Kidney tubule cell (primary cell): ENCODE measurements at regions not wholly inside any gene's neighbourhood (a gene's known extent, or its start where the extent isn't known, plus 50 kb on each side); places are given as distances from the start of the nearest gene placed in this dataset.

ENCODE experiments used
- DNase-seq: peaks from one replicate; pipeline ENCODE4 v3.0.0-alpha.2; 2018; ENCODE audit warnings: low spot score

DNA sequence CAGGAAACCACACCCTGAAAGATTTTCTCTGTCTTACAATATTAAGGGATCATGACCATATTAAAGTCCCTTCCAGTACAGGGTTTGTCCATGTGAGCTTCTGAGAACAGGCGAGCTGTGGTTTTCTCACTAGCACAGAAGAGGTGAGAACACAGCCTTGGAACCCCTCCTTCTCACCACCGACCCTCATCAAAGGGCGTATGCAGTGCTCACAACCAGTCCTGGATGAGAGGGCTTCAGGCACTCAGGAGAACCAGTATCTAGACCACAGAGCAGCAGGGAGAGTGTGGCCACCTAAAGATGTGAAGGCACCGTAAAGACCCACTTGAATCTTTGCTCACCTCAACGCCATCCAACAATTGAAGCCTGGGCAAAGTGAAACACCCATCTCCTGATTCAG lies 397.0 kb downstream of the ETS1 start:
- DNase-seq, result no peak

DNA sequence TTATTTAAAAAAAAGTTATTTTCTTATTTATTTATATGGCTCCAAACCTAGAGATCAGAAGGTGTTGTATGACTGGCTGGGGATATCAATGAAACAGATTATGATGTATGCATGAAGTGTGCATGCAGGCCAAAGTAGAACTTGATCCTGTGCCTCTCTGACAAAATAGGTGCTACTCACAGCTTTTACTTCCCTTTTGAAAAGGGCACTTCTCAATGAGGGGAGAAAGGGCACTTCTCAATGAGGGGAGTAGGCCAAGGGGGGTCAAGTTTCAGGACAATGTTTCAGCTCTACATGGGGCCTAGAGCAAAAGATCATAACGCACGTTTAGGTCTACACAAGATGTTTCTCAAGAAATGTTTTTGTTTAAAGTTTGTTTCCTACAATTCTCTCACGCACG lies 397.5 kb downstream of the ETS1 start:
- no peak for DNase-seq

DNA sequence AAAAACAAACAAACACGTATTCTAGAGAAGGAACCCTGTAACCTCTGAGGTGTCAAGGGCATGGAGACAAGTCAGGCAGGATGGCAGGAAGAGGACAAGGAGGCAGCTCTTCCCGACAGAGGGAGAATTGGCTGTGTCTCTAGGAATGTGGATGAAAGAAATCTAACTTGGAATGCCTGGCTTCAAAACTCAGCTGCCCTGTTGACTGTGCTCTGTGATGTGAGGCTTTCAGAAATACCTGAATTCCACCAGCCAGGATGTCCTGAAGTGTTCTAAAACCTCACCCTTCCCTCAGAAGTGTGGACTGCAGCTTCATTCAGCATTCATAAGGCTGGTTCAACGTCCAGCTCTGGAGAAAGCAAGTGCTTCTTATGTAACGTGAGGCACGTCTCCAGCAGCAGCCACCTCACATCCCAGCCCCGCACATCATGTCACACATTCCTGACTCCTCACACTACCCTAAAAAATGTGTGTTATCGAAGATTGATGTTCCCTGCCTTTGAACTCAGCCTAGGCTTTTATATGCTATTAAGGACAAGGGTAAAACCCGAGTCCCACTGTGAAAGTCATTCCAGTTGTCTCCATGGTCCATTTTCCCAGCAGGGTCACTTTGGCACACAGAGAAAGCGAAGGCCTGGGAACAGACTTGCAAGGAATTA lies 398.9 kb downstream of the ETS1 start:
- no peak for DNase-seq

DNA sequence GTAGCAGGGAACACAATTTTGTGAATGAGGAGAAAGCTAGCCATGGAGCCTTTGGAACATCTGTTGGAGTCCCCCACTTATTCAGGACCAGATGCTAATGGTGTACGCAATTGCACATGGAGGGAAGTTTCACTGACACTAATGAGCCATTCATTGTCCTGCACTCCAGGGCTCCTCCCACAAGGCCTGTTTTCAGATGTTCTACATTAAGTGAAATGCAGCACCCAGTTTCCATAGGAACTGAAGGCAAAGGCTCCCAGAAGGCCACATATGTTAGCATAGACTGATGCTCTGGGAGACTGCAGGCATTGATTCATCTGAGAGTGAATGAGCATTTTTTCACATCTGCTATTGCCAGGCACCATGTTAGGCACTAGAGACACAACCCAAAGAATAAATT lies 399.5 kb downstream of the ETS1 start:
- no peak for DNase-seq

DNA sequence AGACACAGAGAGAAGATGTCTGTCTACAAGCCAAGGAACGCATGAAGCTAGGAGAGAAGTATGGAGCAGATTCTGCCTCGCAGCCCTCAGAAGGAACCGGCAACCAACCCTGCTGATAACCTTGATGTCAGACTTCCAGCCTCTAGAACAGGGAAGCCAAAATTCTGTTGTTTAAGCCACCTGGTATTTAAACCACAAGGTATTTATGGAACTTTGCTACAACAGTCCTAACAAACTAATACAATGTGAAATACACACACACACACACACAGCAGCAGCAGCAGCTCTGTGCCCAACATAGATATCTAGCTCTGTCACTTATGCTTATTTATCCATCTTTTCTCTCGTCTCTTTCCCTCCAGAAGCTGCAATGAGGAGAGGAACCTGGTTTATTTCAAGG lies 400.0 kb downstream of the ETS1 start:
- no peak for DNase-seq

DNA sequence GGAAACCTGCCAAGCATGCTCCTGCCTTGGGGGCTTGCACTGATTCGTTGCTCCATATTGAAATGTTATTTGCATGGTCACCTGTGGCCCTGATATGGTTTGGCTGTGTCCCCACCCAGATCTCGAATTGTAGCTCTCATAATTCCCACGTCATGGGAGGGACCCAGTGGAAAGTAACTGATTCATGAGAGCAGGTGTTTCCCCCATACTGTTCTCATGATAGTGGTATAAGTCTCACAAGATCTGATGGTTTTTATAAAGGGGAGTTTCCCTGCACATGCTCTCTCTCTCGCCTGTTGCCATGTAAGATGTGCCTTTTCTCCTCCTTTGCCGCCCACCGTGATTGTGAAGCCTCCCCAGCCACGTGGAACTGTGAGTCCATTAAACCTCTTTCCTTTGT lies 402.4 kb downstream of the ETS1 start:
- DNase-seq, result no peak

DNA sequence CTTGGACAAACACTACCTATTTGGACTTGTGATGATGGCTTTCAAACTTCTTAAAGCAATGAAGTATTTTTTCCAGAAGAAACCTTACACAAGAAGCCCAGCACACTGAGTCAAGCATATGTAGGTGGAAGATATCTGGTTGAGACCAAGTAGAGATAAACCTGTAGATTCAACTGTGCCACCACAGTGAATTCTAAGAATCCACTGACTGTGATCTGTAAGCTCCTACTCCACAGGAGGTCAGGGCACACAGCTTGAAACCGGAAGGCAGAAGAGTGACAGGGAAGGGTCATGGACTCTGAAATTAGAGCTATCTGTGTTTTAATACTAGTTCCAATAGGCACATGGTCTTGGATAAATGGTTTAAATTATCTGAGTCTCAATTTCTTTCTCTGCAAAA lies 404.5 kb downstream of the ETS1 start:
- no peak for DNase-seq

DNA sequence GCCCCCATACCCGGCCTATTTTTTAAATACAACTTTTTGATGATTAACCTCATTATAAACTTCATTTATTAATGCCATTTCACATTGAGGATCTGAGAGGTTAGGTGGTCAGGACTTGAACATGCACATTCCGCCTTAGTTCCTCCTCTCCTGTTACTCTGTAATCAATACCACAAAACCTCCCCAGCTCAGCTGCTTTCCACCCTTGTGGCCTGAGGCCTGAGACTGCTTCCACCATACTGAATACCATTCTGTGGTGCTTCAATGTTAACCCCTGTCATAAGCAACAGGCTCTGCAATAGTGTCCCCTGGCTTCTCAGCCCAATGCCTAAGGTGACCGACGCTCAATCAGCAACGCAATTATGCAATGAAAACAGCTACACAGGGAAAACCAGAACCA lies 405.4 kb downstream of the ETS1 start:
- DNase-seq, result no peak

DNA sequence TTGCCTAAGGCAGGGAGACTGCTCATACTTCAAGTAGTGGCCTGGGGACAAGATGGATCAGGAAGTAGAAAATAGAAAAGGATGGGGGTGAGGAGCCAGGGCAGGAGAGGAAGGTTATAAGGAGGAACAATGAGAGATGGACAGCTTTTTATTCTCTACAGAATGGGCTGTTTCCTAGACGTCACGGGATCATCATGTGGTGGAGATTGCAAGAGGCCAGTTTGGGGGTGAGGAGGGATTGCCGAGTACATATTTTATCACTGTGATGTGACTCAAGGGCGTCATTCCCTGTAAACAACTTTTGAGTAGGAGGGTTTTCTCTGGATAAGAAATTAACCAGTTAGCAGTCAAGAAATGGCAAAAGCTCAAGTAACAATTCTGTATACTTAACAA lies 406.3 kb downstream of the ETS1 start:
- no peak for DNase-seq

DNA sequence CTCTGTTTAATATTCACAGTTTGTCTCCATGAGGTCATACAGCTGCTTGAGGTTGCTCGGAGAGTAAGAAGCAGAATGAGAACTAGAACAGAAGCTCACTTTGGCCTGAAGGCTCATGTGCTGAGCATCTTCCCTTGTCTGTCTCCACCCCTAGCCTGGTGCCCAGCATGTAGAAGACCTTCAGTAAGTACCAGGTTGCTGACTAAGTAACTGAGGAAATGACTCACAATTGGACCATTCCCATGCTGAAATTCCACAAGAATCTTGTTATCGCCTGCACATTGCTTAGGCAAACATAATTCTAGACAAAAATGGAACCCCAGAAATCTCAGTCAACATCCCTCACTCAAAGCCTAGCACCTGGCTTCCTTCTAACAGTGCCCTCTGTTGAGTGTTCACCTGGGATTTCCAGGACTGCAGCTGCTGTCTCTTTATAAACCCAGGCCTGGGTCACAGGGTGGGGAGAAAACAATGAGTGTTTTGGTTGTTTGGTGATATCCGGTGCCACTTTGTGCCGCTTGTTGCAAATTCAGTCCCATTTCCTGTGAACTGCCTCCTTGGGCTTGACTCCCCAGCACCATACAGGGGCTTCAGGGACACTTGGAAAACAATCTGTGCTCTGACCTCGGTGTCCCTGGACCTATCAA lies 406.8 kb downstream of the ETS1 start:
- peak; percentile 85 for DNase-seq

DNA sequence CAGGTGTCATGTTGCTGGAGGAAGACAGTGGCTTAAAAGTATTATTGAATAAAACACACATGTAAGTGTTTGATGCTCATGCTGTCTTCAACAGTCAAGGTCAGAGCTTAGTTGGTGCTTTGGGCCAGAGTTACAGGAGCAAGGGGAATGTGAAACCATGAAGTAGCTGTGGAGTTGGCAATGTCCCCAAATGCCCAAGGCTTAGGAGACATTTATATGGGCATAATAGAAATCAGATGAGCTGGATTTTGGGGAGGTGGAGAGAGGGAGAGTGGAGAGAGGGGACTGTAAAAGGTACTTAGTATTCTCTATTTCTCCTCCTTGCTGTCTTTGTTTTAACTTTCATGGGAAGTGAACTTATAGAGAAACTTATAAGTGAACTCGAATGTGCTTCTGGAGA lies 407.8 kb downstream of the ETS1 start:
- no peak for DNase-seq

DNA sequence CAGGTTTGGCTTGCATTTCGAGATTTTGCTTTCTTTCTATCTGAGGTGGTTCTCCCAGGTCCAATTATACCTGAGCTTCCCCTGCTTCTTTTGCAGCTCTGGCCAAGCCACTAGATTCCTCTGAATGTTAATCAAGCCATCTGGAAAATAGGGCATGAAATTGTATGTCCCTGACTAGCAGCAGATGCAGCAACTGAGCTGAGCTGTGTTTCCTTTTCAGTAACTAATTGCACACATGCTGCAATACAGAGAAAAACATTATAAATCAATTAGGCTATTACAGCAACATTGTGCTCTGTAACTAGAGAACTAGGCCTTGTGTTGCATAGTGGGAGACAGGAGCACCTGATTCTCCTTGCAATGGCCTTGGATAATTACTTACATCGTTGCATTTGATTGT lies 408.3 kb downstream of the ETS1 start:
- no peak for DNase-seq

DNA sequence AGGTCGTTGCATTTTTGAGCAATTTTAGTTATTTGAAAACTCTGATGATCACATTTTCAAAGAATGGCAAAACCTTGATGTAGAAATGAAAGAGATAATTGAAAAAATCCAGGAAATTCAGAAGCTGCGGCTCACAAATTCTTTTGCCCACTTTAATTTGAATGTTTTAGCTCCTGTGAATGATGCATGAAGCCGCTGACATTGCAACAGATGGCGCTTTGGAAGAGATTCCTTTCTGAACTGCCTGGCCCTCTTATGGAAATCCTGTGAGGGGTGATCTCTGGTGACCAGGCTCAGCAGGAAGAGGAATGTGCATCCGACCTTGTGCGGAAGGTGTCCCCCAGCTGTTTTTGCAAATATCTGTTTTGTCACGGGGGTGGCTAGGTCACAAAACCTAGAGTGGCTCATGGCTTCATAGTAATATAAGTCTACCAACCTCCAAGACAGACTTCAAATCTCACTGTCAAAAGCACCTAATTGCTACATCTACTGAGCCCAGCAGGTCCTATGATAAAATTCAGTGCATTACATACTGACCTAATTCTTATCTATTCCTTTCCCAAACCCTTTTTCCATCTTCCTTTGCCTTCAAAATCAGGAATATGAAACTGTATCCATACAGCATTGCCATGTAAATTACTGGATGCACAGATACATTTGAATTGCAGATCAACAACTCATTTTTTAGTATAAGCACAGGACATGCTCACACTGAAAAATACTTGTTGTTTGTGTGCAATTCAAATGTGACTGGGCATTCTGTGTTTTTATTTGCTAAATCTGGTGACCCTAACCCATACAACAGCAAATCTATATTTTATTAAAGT lies 412.7 kb downstream of the ETS1 start:
- DNase-seq, result peak; percentile 33

DNA sequence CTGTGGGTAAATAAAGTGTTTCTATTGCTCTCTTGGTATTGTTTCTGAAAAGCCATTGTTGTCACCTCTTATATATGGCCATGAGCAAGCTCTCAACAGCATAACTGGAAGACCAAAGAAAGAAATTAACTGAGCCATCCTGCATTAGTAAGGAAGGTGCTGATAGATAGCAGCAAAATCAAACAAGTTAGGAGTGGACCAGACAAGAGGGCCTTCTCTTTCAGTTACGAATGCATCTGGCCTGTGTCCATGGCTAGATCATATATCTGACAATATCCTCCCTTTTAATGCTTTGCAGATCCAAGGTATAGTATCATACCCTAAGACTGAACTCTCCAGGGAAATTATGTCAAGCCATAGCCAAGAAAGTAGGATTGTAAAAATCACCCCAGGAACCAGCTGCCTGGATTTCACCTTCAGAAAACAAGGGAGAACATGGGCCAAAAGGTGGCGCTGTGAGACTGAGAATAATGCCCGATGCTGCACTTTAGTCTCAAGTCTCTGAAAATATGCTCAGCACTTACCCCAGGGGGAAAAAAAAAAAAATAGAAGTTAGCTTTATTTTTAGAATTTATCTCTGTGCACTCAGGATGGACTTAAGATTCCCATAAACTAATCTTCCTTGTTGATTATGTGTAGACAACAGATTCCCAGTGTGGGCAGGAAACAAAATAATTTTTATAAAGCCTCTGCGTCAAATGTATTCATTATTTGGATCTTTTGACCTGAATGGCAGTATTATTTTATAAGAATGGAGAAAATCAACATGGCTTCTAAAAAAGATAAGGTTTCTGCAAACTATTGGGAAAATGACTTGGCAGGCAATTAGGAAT lies 415.1 kb downstream of the ETS1 start:
- peak; percentile 79 for DNase-seq

DNA sequence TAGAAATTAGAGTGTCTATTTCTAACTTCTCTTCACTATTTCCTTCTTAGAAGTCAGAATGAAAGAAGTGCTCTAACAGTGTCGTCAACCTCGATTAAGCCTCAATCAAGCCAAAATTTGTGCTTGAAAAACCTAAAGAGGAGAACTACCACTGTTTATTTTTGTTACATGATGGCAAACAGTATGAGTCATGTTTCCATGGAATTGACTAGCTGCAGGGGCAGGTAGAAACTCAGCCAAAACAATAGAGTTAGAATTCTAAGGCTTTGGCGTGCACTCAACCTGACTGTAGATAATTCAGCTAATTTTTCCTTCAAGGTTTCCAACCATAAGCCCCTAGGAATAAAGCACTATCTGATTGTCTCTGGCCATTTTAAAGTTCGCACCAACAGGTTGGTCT lies 415.9 kb downstream of the ETS1 start:
- DNase-seq, result peak; percentile 42

DNA sequence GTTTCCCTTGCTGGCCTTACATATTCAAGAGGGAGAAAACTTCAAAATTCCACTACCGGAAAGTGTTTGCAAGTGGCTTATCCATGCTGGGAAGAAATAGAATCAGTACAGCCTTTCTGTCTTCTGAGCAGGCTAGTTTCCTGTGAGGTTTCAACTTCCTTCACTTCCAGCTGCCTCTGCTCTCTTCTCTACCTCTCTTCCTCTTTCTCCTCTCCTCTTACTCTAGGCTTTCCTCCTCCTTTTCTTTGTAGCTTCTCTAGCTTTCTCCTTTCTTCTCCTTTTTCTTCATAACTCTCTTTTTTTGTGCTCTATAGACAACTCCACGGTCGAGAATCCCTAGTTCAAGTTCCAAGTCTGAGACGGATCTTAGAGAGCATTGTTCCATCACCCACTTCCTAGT lies 421.8 kb downstream of the ETS1 start:
- no peak for DNase-seq

DNA sequence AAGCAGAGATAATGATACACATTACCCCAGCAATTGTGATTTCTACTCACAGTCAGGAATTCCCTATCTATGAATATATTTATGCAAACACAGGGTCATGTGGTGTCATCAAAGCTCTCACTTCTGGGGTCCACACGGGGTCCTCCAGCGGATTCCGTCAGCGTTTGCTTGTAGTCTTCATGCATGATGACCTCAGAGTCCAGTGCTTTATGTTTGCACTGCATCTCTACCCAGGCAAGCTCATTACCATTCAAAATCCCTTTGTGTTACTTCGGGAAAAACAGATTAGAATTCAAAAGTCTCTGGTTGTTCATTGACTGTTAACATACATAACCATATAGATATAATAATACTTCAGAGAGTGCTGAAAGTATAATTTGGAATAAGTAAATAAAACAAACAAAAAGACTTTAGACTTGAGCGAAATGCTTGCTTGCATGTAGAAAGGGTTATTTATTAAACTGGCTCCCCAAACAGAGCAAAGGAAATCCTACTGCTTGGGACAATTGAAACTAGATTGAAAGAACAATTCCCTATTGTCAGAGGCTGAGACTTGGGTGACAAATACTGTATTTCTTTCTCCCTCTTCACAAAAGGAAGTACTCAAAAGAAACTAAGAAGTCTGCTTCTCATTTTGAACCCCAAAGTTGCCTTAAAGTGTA lies 423.1 kb downstream of the ETS1 start:
- peak; percentile 30 for DNase-seq

DNA sequence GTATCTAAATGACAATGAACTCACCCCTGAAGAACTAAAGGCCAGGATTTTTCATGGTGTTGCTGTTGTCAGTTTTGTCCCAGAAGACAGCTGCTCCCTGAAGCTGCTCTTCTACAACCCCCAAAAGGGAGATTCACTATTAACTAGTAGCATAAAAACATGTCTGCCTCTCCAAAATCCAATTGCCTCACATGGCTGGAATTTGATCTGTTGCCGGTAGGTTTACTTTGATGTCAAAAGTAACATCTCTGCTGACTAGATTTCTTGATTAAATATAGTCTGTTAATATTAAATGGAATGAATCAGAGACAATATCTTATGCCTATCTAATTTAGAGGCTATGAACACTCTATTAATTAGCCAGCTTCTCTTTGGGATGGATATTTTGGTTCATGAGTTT lies 425.4 kb downstream of the ETS1 start:
- no peak for DNase-seq

DNA sequence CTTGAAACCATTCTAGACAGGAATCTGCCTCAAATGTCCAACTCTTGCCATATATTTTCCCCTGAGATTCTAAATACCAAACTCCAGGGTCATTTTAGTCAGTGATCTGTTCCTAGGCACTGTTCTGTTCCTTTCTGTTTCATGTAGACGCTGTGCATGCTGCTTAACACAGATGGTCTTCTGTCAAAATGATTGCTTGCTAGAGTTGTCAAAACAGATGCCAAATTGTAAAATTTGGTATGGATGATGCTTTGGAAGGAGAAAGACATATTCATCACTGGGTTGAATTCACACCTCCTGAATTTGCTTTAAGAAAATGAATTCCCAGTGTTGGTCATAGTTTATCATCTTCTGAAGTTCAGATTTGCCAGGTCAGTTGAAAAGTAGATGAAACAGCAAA lies 425.9 kb downstream of the ETS1 start:
- DNase-seq, result no peak

DNA sequence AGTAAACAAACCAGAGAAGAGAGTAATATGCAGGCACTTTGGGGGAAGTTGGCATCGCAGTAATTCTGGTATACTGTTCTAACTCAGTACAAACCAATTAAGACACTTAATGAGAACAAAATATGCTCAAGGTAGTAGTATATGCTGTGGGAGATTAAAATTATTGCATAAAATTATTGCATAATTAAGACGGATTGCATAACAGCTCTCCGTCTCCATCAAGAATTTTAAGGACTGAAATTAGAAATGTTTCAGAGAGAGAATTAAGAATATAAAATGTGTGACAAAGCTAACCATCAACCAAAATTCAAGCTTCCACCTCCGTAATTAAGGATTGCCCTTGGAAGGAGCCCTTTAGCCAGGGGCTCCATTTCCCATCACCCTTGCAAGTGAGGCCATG lies 428.5 kb downstream of the ETS1 start:
- DNase-seq, result no peak

DNA sequence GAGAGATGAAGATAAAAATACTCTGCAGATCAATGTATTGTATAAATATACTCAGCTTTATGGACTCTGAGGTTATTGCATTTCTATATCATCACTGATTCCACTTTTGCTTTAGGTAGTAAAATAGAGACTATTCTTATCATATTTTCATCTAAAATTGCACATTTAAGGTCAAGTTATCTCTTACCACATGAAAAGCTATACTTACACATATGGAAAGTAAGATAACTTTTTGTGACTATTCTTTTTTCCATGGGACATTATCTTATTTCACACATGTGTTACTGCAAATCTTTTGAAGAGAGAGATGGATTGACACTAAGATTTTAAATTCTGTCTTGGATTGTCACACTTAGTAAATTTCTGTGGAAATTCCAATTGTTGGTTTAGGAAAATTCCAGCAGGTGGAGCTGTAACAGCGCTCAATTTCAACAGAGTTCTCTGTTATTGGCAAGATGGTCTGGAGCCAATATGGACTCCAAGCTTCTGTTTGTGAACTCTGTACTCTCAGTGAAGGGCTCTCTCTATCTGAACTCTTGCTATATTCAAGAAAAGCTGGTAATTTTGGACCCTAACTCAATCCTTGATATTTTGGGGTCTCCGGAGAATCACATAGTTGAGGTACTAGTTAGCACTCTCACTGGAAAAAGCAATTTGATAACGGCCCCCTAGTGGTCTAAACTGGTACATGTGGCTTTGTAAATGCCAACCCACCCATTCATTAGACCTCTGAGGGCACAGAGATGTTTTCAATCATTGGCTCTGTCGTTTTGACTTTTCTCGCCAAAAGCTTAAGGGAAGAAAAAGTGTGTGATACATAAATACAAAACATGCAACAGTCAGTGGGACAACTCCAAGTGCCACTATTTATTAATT lies 429.7 kb downstream of the ETS1 start:
- DNase-seq, result peak; percentile 83
